Loucy (cell line): ENCODE measurements at regions not wholly inside any gene's neighbourhood (a gene's known extent, or its start where the extent isn't known, plus 50 kb on each side); places are given as distances from the start of the nearest gene placed in this dataset.

Experiments used
- H2AFZ ChIP-seq: fragments of 200-600 bp; sonication (generic); 2 replicates; pipeline ENCODE4 v1.6.0; 2016; ENCODE audit warnings: antibody characterized with exemption, mild to moderate bottlenecking, low read length, moderate library complexity
- H3F3A ChIP-seq: fragments of 200-600 bp; 2 replicates; pipeline ENCODE4 v1.6.0; 2016; ENCODE audit warnings: antibody characterized with exemption, low read depth, mild to moderate bottlenecking
- H3K27me3 ChIP-seq: fragments of 200-600 bp; sonication (generic); 2 replicates; pipeline ENCODE4 v1.6.1; 2014; ENCODE audit warnings: low read length, mild to moderate bottlenecking; ENCODE audit not compliant: insufficient read depth, poor library complexity, severe bottlenecking
- H3K36me3 ChIP-seq: fragments of 200-600 bp; sonication (generic); 2 replicates; pipeline ENCODE4 v1.6.1; 2016; ENCODE audit warnings: low read length; ENCODE audit not compliant: insufficient read depth
- H3K4me1 ChIP-seq: fragments of 200-600 bp; sonication (generic); 2 replicates; pipeline ENCODE4 v1.5.1; 2014; ENCODE audit warnings: low read length, mild to moderate bottlenecking; ENCODE audit not compliant: insufficient read depth, poor library complexity, severe bottlenecking
- H3K4me2 ChIP-seq: fragments of 200-600 bp; sonication (generic); 2 replicates; pipeline ENCODE4 v1.6.0; 2014; ENCODE audit warnings: antibody characterized with exemption, low read length, low read depth, mild to moderate bottlenecking; ENCODE audit not compliant: poor library complexity, severe bottlenecking
- H3K4me3 ChIP-seq: fragments of 200-600 bp; sonication (generic); 2 replicates; pipeline ENCODE4 v1.5.1; 2014; ENCODE audit warnings: low read length, mild to moderate bottlenecking, mixed read lengths; ENCODE audit not compliant: poor library complexity, severe bottlenecking
- H3K79me2 ChIP-seq: fragments of 200-600 bp; sonication (generic); 2 replicates; pipeline ENCODE4 v1.6.1; 2014; ENCODE audit warnings: low read length; ENCODE audit not compliant: insufficient read depth
- H3K9ac ChIP-seq: fragments of 200-600 bp; sonication (generic); 2 replicates; pipeline ENCODE4 v1.6.0; 2014; ENCODE audit warnings: mild to moderate bottlenecking, low read depth, low read length, moderate library complexity; ENCODE audit not compliant: poor library complexity, severe bottlenecking
- H3K9me2 ChIP-seq: fragments of 200-600 bp; sonication (generic); replicated peaks from 2 replicates; pipeline ENCODE4 v1.6.1; 2016; ENCODE audit warnings: low read depth, low read length, mixed read lengths
- H3K9me3 ChIP-seq: fragments of 200-600 bp; sonication (generic); 2 replicates; pipeline ENCODE4 v1.6.1; 2014; ENCODE audit warnings: mild to moderate bottlenecking, antibody characterized with exemption, low read length, low read depth; ENCODE audit not compliant: insufficient read depth
- H4K20me1 ChIP-seq: fragments of 200-600 bp; sonication (generic); 2 replicates; pipeline ENCODE4 v1.6.0; 2014; ENCODE audit warnings: antibody characterized with exemption, low read length, mild to moderate bottlenecking; ENCODE audit not compliant: insufficient read depth, poor library complexity, severe bottlenecking
- CTCF ChIP-seq: fragments of 200-600 bp; sonication (generic); conservative IDR thresholded peaks from 2 replicates; pipeline ENCODE4 v1.5.1; 2014; ENCODE audit warnings: mild to moderate bottlenecking, antibody characterized with exemption, low read length
- EZH2phosphoT487 ChIP-seq: fragments of 200-600 bp; IDR thresholded peaks from 2 replicates; pipeline ENCODE4 v1.6.1; 2018; ENCODE audit warnings: antibody characterized with exemption, mild to moderate bottlenecking, moderate library complexity, borderline replicate concordance

- Histone ChIP-seq H3K9me3 (no peaks in the 10 kb centered on the region), H3K4me3 (no peak overlapping the region), H4K20me1 (no peaks in the 10 kb centered on the region), H3F3A (no peaks in the 10 kb centered on the region), H2AFZ (no peak overlapping the region), H3K79me2 (no peaks in the 10 kb centered on the region), H3K4me2 (no peak overlapping the region), H3K36me3 (no peaks in the 10 kb centered on the region), H3K9ac (no peak overlapping the region), H3K4me1 (no peaks in the 10 kb centered on the region), H3K27me3 (no peaks in the 10 kb centered on the region), H3K9me2 (no peaks in the 10 kb centered on the region)
- TF ChIP-seq CTCF (no peak), EZH2phosphoT487 (no peak)
These were observed 310.5 kb upstream of the GOT2 start for GRCh38 chr16:59044616-59045015.

- no peaks in the 10 kb centered on the region for H3K79me2 ChIP-seq
- no peak for TF ChIP-seq EZH2phosphoT487
- no peaks in the 10 kb centered on the region for H3K9me3 ChIP-seq
- H2AFZ ChIP-seq, result no peak overlapping the region
- H3K4me2 ChIP-seq, result no peak overlapping the region
- H3K4me3 ChIP-seq, result no peak overlapping the region
- no peaks in the 10 kb centered on the region for H3K36me3 ChIP-seq
- H3F3A ChIP-seq, result no peaks in the 10 kb centered on the region
- no peaks in the 10 kb centered on the region for H3K27me3 ChIP-seq
- no peaks in the 10 kb centered on the region for H3K4me1 ChIP-seq
- no peaks in the 10 kb centered on the region for H4K20me1 ChIP-seq
- no peak overlapping the region for H3K9ac ChIP-seq
- H3K9me2 ChIP-seq, result no peaks in the 10 kb centered on the region
These were observed 308.2 kb upstream of the GOT2 start for GRCh38 chr16:59042301-59042700.

GRCh38 chr16:59039066-59039720 is 305.1 kb upstream of the GOT2 start:
- no peak for TF ChIP-seq CTCF
- TF ChIP-seq EZH2phosphoT487, result no peak
- Histone ChIP-seq H3K79me2 (no peaks in the 10 kb centered on the region), H2AFZ (no peak overlapping the region), H3F3A (no peaks in the 10 kb centered on the region), H4K20me1 (no peaks in the 10 kb centered on the region), H3K4me3 (no peak overlapping the region), H3K9me2 (no peaks in the 10 kb centered on the region), H3K9me3 (no peaks in the 10 kb centered on the region), H3K9ac (no peak overlapping the region), H3K4me1 (no peaks in the 10 kb centered on the region), H3K36me3 (no peaks in the 10 kb centered on the region), H3K4me2 (no peak overlapping the region), H3K27me3 (no peaks in the 10 kb centered on the region)

GRCh38 chr16:59030923-59031485 is 296.9 kb upstream of the GOT2 start:
- Histone ChIP-seq H3K4me3 (no peak overlapping the region), H4K20me1 (no peaks in the 10 kb centered on the region), H3F3A (no peaks in the 10 kb centered on the region), H3K27me3 (no peaks in the 10 kb centered on the region), H3K4me1 (no peaks in the 10 kb centered on the region), H3K36me3 (no peaks in the 10 kb centered on the region), H3K9ac (no peak overlapping the region), H3K4me2 (no peak overlapping the region), H2AFZ (no peak overlapping the region), H3K9me2 (no peaks in the 10 kb centered on the region), H3K9me3 (no peaks in the 10 kb centered on the region), H3K79me2 (no peaks in the 10 kb centered on the region)
- TF ChIP-seq CTCF (no peak), EZH2phosphoT487 (no peak)
